Neuronal stem cell (in vitro differentiated cells): ENCODE measurements at regions not wholly inside any gene's neighbourhood (a gene's known extent, or its start where the extent isn't known, plus 50 kb on each side); places are given as distances from the start of the nearest gene placed in this dataset.

Experiments used
- DNase-seq: peaks from one replicate; pipeline ENCODE4 v3.0.0-alpha.2; 2013; ENCODE audit warnings: low spot score
- H2AFZ ChIP-seq: one replicate; pipeline ENCODE4 v1.6.1; 2013; ENCODE audit warnings: mild to moderate bottlenecking, low read length, inconsistent platforms
- H2AK5ac ChIP-seq: 2 replicates; pipeline ENCODE4 v1.6.1; 2013; ENCODE audit warnings: low read depth, mild to moderate bottlenecking, inconsistent platforms, low read length, moderate library complexity, mixed read lengths
- H2BK120ac ChIP-seq: 2 replicates; pipeline ENCODE4 v1.6.1; 2013; ENCODE audit warnings: low read depth, mild to moderate bottlenecking, inconsistent platforms, low read length, moderate library complexity, mixed read lengths
- H2BK12ac ChIP-seq: one replicate; pipeline ENCODE4 v1.6.1; 2013; ENCODE audit warnings: low read length, inconsistent platforms
- H2BK15ac ChIP-seq: 2 replicates; pipeline ENCODE4 v1.6.1; 2013; ENCODE audit warnings: mild to moderate bottlenecking, low read length, inconsistent platforms, mixed read lengths
- H2BK5ac ChIP-seq: one replicate; pipeline ENCODE4 v1.6.1; 2013; ENCODE audit warnings: inconsistent platforms, mild to moderate bottlenecking, low read length, moderate library complexity
- H3K14ac ChIP-seq: one replicate; pipeline ENCODE4 v1.6.1; 2013; ENCODE audit warnings: low read length, inconsistent platforms
- H3K18ac ChIP-seq: 2 replicates; pipeline ENCODE4 v1.6.1; 2013; ENCODE audit warnings: low read length, inconsistent platforms
- H3K23ac ChIP-seq: 2 replicates; pipeline ENCODE4 v1.6.1; 2013; ENCODE audit warnings: low read depth, mild to moderate bottlenecking, mixed read lengths, low read length, inconsistent platforms; ENCODE audit not compliant: poor library complexity
- H3K27ac ChIP-seq: replicated peaks from 3 replicates; pipeline ENCODE4 v1.5.1; 2013; ENCODE audit warnings: low read length, inconsistent platforms
- H3K27me3 ChIP-seq, 3 experiments: 2 replicates each; pipeline ENCODE4 v1.6.1; 2013; ENCODE audit warnings: low read length in 3 of 3, mild to moderate bottlenecking in 2 of 3, inconsistent platforms in 1 of 3, low read depth in 1 of 3, mixed read lengths in 1 of 3, moderate library complexity in 1 of 3; ENCODE audit not compliant: control insufficient read depth in 3 of 3, insufficient read depth in 3 of 3
- H3K36me3 ChIP-seq, 2 donors: replicated peaks in 1 of 2; 2 replicates each; pipeline ENCODE4 v1.6.1; 2013; ENCODE audit warnings: low read length in 2 of 2; ENCODE audit not compliant: control insufficient read depth in 2 of 2, insufficient read depth in 2 of 2
- H3K4ac ChIP-seq: 2 replicates; pipeline ENCODE4 v1.6.1; 2013; ENCODE audit warnings: inconsistent platforms, mild to moderate bottlenecking, low read length, moderate library complexity
- H3K4me1 ChIP-seq, 2 donors: 1 replicate in 1 of 2; 2 replicates in 1 of 2; pipeline ENCODE4 v1.6.1; 2013; ENCODE audit warnings: low read length in 2 of 2, low read depth in 1 of 2; ENCODE audit not compliant: control insufficient read depth in 2 of 2, insufficient read depth in 1 of 2
- H3K4me2 ChIP-seq: one replicate; pipeline ENCODE4 v1.6.1; 2013; ENCODE audit warnings: mild to moderate bottlenecking, low read length, inconsistent platforms; ENCODE audit not compliant: insufficient read depth, poor library complexity, severe bottlenecking
- H3K4me3 ChIP-seq, 2 donors: 2 replicates each; pipeline ENCODE4 v1.5.1; 2013; ENCODE audit warnings: low read length in 2 of 2, mild to moderate bottlenecking in 2 of 2, inconsistent platforms in 1 of 2, moderate library complexity in 1 of 2
- H3K79me1 ChIP-seq: one replicate; pipeline ENCODE4 v1.6.1; 2013; ENCODE audit warnings: low read depth, mild to moderate bottlenecking, inconsistent platforms, low read length, moderate library complexity
- H3K9ac ChIP-seq: one replicate; pipeline ENCODE4 v1.6.1; 2013; ENCODE audit warnings: mild to moderate bottlenecking, low read depth, low read length, inconsistent platforms; ENCODE audit not compliant: poor library complexity
- H3K9me3 ChIP-seq, 2 donors: replicated peaks in 1 of 2; 2 replicates each; pipeline versions ENCODE3 to v1.6.1; 2013; ENCODE audit warnings: low read length in 2 of 2, mild to moderate bottlenecking in 2 of 2, inconsistent platforms in 1 of 2, low read depth in 1 of 2, mixed read lengths in 1 of 2, moderate library complexity in 1 of 2; ENCODE audit not compliant: control insufficient read depth in 2 of 2, insufficient read depth in 1 of 2
- H4K8ac ChIP-seq: one replicate; pipeline ENCODE4 v1.6.1; 2013; ENCODE audit warnings: low read depth, mild to moderate bottlenecking, inconsistent platforms, low read length, moderate library complexity
- H4K91ac ChIP-seq: one replicate; pipeline ENCODE4 v1.6.1; 2013; ENCODE audit warnings: low read length, low read depth, mild to moderate bottlenecking, inconsistent platforms; ENCODE audit not compliant: poor library complexity
- WGBS, 2 donors: extraction: QIAGEN DNeasy Blood & Tissue Kit; methylation state at CpG; one replicate each; pipeline ENCODE4 v1.1.7; 2013; ENCODE audit warnings: missing lambda C conversion rate in 2 of 2, mixed read lengths in 1 of 2; ENCODE audit not compliant: insufficient read length in 2 of 2, insufficient replicate concordance in 1 of 2; ENCODE audit errors: extremely low coverage in 2 of 2; 5-methylcytosine and 5-hydroxymethylcytosine counted together

- Histone ChIP-seq H3K14ac (no peak overlapping the region), H3K4ac (no peak overlapping the region)
Observed at GRCh38 chr2:173669888-173670287, 295.3 kb downstream of the SP3 start.

GRCh38 chr2:173672573-173673340 is 292.4 kb downstream of the SP3 start:
- no peak overlapping the region for H2BK12ac ChIP-seq
- no peak overlapping the region for H4K91ac ChIP-seq
- no peak overlapping the region for H3K18ac ChIP-seq
- no peak overlapping the region for H3K27ac ChIP-seq
- no peak overlapping the region for H2BK5ac ChIP-seq
- no peaks in the 10 kb centered on the region for H3K79me1 ChIP-seq
- no peak overlapping the region for H2AFZ ChIP-seq
- no peak overlapping the region for H4K8ac ChIP-seq
- H3K9me3 ChIP-seq, result no peaks in the 10 kb centered on the region
- H3K4me2 ChIP-seq, result no peak overlapping the region
- H3K4me3 ChIP-seq, result no peak overlapping the region
- no peaks in the 10 kb centered on the region for H3K4me1 ChIP-seq
- DNase-seq, result no peak
- no peak overlapping the region for H3K4ac ChIP-seq
- H3K23ac ChIP-seq, result no peak overlapping the region
- no peak overlapping the region for H3K9ac ChIP-seq
- H2AK5ac ChIP-seq, result no peak overlapping the region
- no peak overlapping the region for H2BK15ac ChIP-seq
- H2BK120ac ChIP-seq, result no peak overlapping the region
- H3K14ac ChIP-seq, result no peak overlapping the region
- H3K27me3 ChIP-seq, result no peaks in the 10 kb centered on the region
- WGBS, 2 donors, result no CpG with 5 or more reads among the region's 3 CpGs
- H3K36me3 ChIP-seq, result no peaks in the 10 kb centered on the region

More at GRCh38 chr2:173669888-173670287, 295.3 kb downstream of the SP3 start:
- no peak overlapping the region for H2AK5ac ChIP-seq
- no peak overlapping the region for H3K27ac ChIP-seq
- no peak overlapping the region for H3K4me2 ChIP-seq
- H4K91ac ChIP-seq, result no peak overlapping the region
- H3K36me3 ChIP-seq, result no peaks in the 10 kb centered on the region
- no peaks in the 10 kb centered on the region for H3K9me3 ChIP-seq
- H3K4me1 ChIP-seq, result peaks cover 8 to 24% of the 10 kb centered on the region in 2 donors
- H3K23ac ChIP-seq, result no peak overlapping the region
- H2BK120ac ChIP-seq, result no peak overlapping the region
- no peak overlapping the region for H2AFZ ChIP-seq
- no peak overlapping the region for H4K8ac ChIP-seq
- no peak overlapping the region for H2BK12ac ChIP-seq
- no peak overlapping the region for H3K9ac ChIP-seq
- H2BK15ac ChIP-seq, result no peak overlapping the region
- no peak for DNase-seq
- no peaks in the 10 kb centered on the region for H3K79me1 ChIP-seq
- H2BK5ac ChIP-seq, result no peak overlapping the region
- H3K18ac ChIP-seq, result no peak overlapping the region
- no peak overlapping the region for H3K4me3 ChIP-seq
- H3K27me3 ChIP-seq, result no peaks in the 10 kb centered on the region

- Histone ChIP-seq H3K4me3 (no peak overlapping the region), H3K4me2 (no peak overlapping the region), H2BK15ac (no peak overlapping the region), H2BK12ac (no peak overlapping the region), H2AFZ (no peak overlapping the region), H3K36me3 (no peaks in the 10 kb centered on the region), H3K27ac (no peak overlapping the region), H4K8ac (no peak overlapping the region), H3K18ac (no peak overlapping the region), H3K9me3 (no peaks in the 10 kb centered on the region), H2AK5ac (no peak overlapping the region), H3K4me1 (no peaks in the 10 kb centered on the region), H3K4ac (no peak overlapping the region), H2BK5ac (no peak overlapping the region), H4K91ac (no peak overlapping the region), H3K27me3 (no peaks in the 10 kb centered on the region), H3K23ac (no peak overlapping the region), H3K79me1 (no peaks in the 10 kb centered on the region), H2BK120ac (no peak overlapping the region), H3K14ac (no peak overlapping the region), H3K9ac (no peak overlapping the region)
- WGBS, 2 donors, result no CpG with 5 or more reads among the region's 1 CpG
- DNase-seq, result no peak
Observed at GRCh38 chr2:173673640-173674039, 291.5 kb downstream of the SP3 start.

GRCh38 chr2:173676647-173677046 is 288.5 kb downstream of the SP3 start:
- no peak overlapping the region for H2BK15ac ChIP-seq
- H3K79me1 ChIP-seq, result no peaks in the 10 kb centered on the region
- no peaks in the 10 kb centered on the region for H3K36me3 ChIP-seq
- H3K9me3 ChIP-seq, result no peaks in the 10 kb centered on the region
- no peak overlapping the region for H3K4ac ChIP-seq
- no peak overlapping the region for H4K8ac ChIP-seq
- H2AK5ac ChIP-seq, result no peak overlapping the region
- H3K4me1 ChIP-seq, result no peaks in the 10 kb centered on the region
- no peak overlapping the region for H3K27ac ChIP-seq
- DNase-seq, result no peak
- H3K18ac ChIP-seq, result no peak overlapping the region
- H3K27me3 ChIP-seq, result no peaks in the 10 kb centered on the region
- H3K9ac ChIP-seq, result no peak overlapping the region
- no peak overlapping the region for H4K91ac ChIP-seq
- no CpG with 5 or more reads among the region's 1 CpG for WGBS, 2 donors
- no peak overlapping the region for H3K14ac ChIP-seq
- no peak overlapping the region for H3K4me3 ChIP-seq
- H2BK5ac ChIP-seq, result no peak overlapping the region
- H3K23ac ChIP-seq, result no peak overlapping the region
- no peak overlapping the region for H2BK120ac ChIP-seq
- no peak overlapping the region for H2AFZ ChIP-seq
- no peak overlapping the region for H2BK12ac ChIP-seq
- no peak overlapping the region for H3K4me2 ChIP-seq
